ENCODE measurements at regions not wholly inside any gene's neighbourhood (a gene's known extent, or its start where the extent isn't known, plus 50 kb on each side); places are given as distances from the start of the nearest gene placed in this dataset.

GRCh38 chr10:8359467-8359866 is 305.0 kb downstream of the GATA3 start:
- FAIRE-seq = no peak
- Histone ChIP-seq H3K9me3 (ENCODE audit: control insufficient read depth in 2 of 3, insufficient read depth in 1 of 3, low read length in 3 of 3) (no peaks in the 10 kb centered on the region), H3K36me3 (ENCODE audit: control insufficient read depth in 2 of 3, insufficient read depth in 3 of 3, low read length in 3 of 3) (no peaks in the 10 kb centered on the region), H3K27ac (ENCODE audit: low read depth in 2 of 2, low read length in 2 of 2) (no peak overlapping the region), H3K27me3 (ENCODE audit: control insufficient read depth, insufficient read depth, low read length) (no peaks in the 10 kb centered on the region), H3K4me3 (ENCODE audit: low read length in 3 of 3) (no peak overlapping the region), H3K9ac (ENCODE audit: low read length in 3 of 3) (no peak overlapping the region), H3K4me1 (ENCODE audit: control insufficient read depth in 2 of 3, insufficient read depth in 2 of 3, low read depth in 1 of 3, low read length in 3 of 3) (no peaks in the 10 kb centered on the region)
- no peak for DNase-seq
- TF ChIP-seq CTCF (IDR thresholded peaks at IDR 0.05; ENCODE audit: borderline replicate concordance, extremely low read depth, insufficient read depth) = no peak
- intact Hi-C loops (cut with DNase I) = no loop called here

- no peak for FAIRE-seq
- H3K9ac ChIP-seq (ENCODE audit: low read length in 3 of 3) = no peak overlapping the region
- intact Hi-C loops (cut with DNase I) = no loop called here
- no peak for TF ChIP-seq CTCF (IDR thresholded peaks at IDR 0.05; ENCODE audit: borderline replicate concordance, extremely low read depth, insufficient read depth)
- H3K4me3 ChIP-seq (ENCODE audit: low read length in 3 of 3) = no peak overlapping the region
- no peak for DNase-seq
- H3K27me3 ChIP-seq (ENCODE audit: control insufficient read depth, insufficient read depth, low read length) = no peaks in the 10 kb centered on the region
- no peak overlapping the region for H3K27ac ChIP-seq (ENCODE audit: low read depth in 2 of 2, low read length in 2 of 2)
- no peaks in the 10 kb centered on the region for H3K36me3 ChIP-seq (ENCODE audit: control insufficient read depth in 2 of 3, insufficient read depth in 3 of 3, low read length in 3 of 3)
- H3K4me1 ChIP-seq (ENCODE audit: control insufficient read depth in 2 of 3, insufficient read depth in 2 of 3, low read depth in 1 of 3, low read length in 3 of 3) = no peaks in the 10 kb centered on the region
- H3K9me3 ChIP-seq (ENCODE audit: control insufficient read depth in 2 of 3, insufficient read depth in 1 of 3, low read length in 3 of 3) = no peaks in the 10 kb centered on the region
Observed at GRCh38 chr10:8360365-8360764, 305.9 kb downstream of the GATA3 start.

- Histone ChIP-seq H3K27me3 (ENCODE audit: control insufficient read depth, insufficient read depth, low read length) (no peaks in the 10 kb centered on the region), H3K9me3 (ENCODE audit: control insufficient read depth in 2 of 3, insufficient read depth in 1 of 3, low read length in 3 of 3) (no peaks in the 10 kb centered on the region), H3K27ac (ENCODE audit: low read depth in 2 of 2, low read length in 2 of 2) (no peak overlapping the region), H3K4me3 (ENCODE audit: low read length in 3 of 3) (no peak overlapping the region), H3K9ac (ENCODE audit: low read length in 3 of 3) (no peak overlapping the region), H3K36me3 (ENCODE audit: control insufficient read depth in 2 of 3, insufficient read depth in 3 of 3, low read length in 3 of 3) (no peaks in the 10 kb centered on the region), H3K4me1 (ENCODE audit: control insufficient read depth in 2 of 3, insufficient read depth in 2 of 3, low read depth in 1 of 3, low read length in 3 of 3) (no peaks in the 10 kb centered on the region)
- no peak for DNase-seq
- FAIRE-seq = no peak
- no peak for TF ChIP-seq CTCF (IDR thresholded peaks at IDR 0.05; ENCODE audit: borderline replicate concordance, extremely low read depth, insufficient read depth)
- intact Hi-C loops (cut with DNase I) = no loop called here
Observed at GRCh38 chr10:8360814-8361509, 306.5 kb downstream of the GATA3 start.

GRCh38 chr10:8361510-8361844 is 307.0 kb downstream of the GATA3 start:
- DNase-seq (no peak), FAIRE-seq (no peak)
- no peak for TF ChIP-seq CTCF (IDR thresholded peaks at IDR 0.05; ENCODE audit: borderline replicate concordance, extremely low read depth, insufficient read depth)
- Histone ChIP-seq H3K9me3 (ENCODE audit: control insufficient read depth in 2 of 3, insufficient read depth in 1 of 3, low read length in 3 of 3) (no peaks in the 10 kb centered on the region), H3K36me3 (ENCODE audit: control insufficient read depth in 2 of 3, insufficient read depth in 3 of 3, low read length in 3 of 3) (no peaks in the 10 kb centered on the region), H3K27ac (ENCODE audit: low read depth in 2 of 2, low read length in 2 of 2) (no peak overlapping the region), H3K27me3 (ENCODE audit: control insufficient read depth, insufficient read depth, low read length) (no peaks in the 10 kb centered on the region), H3K4me3 (ENCODE audit: low read length in 3 of 3) (no peak overlapping the region), H3K9ac (ENCODE audit: low read length in 3 of 3) (no peak overlapping the region), H3K4me1 (ENCODE audit: control insufficient read depth in 2 of 3, insufficient read depth in 2 of 3, low read depth in 1 of 3, low read length in 3 of 3) (no peaks in the 10 kb centered on the region)
- intact Hi-C loops (cut with DNase I) = no loop called here

All from kidney (tissue), 13 donors.